GM10266 (cell line): ENCODE measurements at regions not wholly inside any gene's neighbourhood (a gene's known extent, or its start where the extent isn't known, plus 50 kb on each side); places are given as distances from the start of the nearest gene placed in this dataset.

Source experiments
- DNase-seq: peaks from one replicate; pipeline ENCODE4 v3.0.0; 2012; ENCODE audit errors: extremely low spot score
- CTCF ChIP-seq: IDR thresholded peaks from 2 replicates; pipeline ENCODE4 v1.5.1; 2012; ENCODE audit warnings: mild to moderate bottlenecking, low read depth; ENCODE audit not compliant: control insufficient read depth, insufficient read depth; ENCODE audit errors: missing control alignments

- DNase-seq, result no peak
- TF ChIP-seq CTCF, result no peak
These were observed 149.4 kb downstream of the SNAPC1 start for GRCh38 chr14:61911574-61911973.

- no peak for DNase-seq
- no peak for TF ChIP-seq CTCF
These were observed 156.8 kb downstream of the SNAPC1 start for GRCh38 chr14:61918998-61919397.

- no peak for DNase-seq
These were observed 161.1 kb downstream of the SNAPC1 start for GRCh38 chr14:61923348-61923747.

GRCh38 chr14:61925043-61925442 lies 162.8 kb downstream of the SNAPC1 start:
- peak; percentile 44 for TF ChIP-seq CTCF
- DNase-seq, result peak; percentile 24

More at GRCh38 chr14:61923348-61923747, 161.1 kb downstream of the SNAPC1 start:
- peak; percentile 28 for TF ChIP-seq CTCF

GRCh38 chr14:61925732-61926435 lies 163.7 kb downstream of the SNAPC1 start:
- TF ChIP-seq CTCF, result no peak
- no peak for DNase-seq

- TF ChIP-seq CTCF, result no peak
- no peak for DNase-seq
These were observed 164.8 kb downstream of the SNAPC1 start for GRCh38 chr14:61927060-61927459.

- no peak for TF ChIP-seq CTCF
- DNase-seq, result no peak
These were observed 165.3 kb downstream of the SNAPC1 start for GRCh38 chr14:61927520-61927919.
